Astrocyte of the cerebellum (primary cell): ENCODE measurements at regions not wholly inside any gene's neighbourhood (a gene's known extent, or its start where the extent isn't known, plus 50 kb on each side); places are given as distances from the start of the nearest gene placed in this dataset.

ENCODE experiments used
- DNase-seq: peaks from one replicate; pipeline ENCODE4 v3.0.0-alpha.2; 2011; ENCODE audit warnings: low read depth
- H3K4me3 ChIP-seq: 2 replicates; pipeline ENCODE4 v1.5.1; 2011; ENCODE audit warnings: mild to moderate bottlenecking, low read depth, low read length, moderate library complexity
- CTCF ChIP-seq: IDR thresholded peaks from 2 replicates; pipeline ENCODE4 v1.5.1; 2012; ENCODE audit warnings: low read length, low read depth, moderate library complexity, mild to moderate bottlenecking; ENCODE audit errors: missing control alignments
- in situ Hi-C: cut with HindIII; loops from 2 replicates; pipeline ENCODE4 v1.10.0; 2017; ENCODE audit warnings: low sequenced_read_pairs

- in situ Hi-C loops, result no loop called here
- TF ChIP-seq CTCF, result no peak
- no peak overlapping the region for H3K4me3 ChIP-seq
- DNase-seq, result no peak
These were observed 764.3 kb downstream of the MTRR start for GRCh38 chr5:8633259-8633658.

GRCh38 chr5:8633696-8634095 is 764.7 kb downstream of the MTRR start:
- in situ Hi-C loops, result no loop called here
- peak; percentile 79 for DNase-seq
- no peak overlapping the region for H3K4me3 ChIP-seq
- TF ChIP-seq CTCF, result no peak

- in situ Hi-C loops, result no loop called here
- DNase-seq, result peak; percentile 19
- no peak for TF ChIP-seq CTCF
- no peak overlapping the region for H3K4me3 ChIP-seq
These were observed 765.3 kb downstream of the MTRR start for GRCh38 chr5:8634219-8634618.

DNA sequence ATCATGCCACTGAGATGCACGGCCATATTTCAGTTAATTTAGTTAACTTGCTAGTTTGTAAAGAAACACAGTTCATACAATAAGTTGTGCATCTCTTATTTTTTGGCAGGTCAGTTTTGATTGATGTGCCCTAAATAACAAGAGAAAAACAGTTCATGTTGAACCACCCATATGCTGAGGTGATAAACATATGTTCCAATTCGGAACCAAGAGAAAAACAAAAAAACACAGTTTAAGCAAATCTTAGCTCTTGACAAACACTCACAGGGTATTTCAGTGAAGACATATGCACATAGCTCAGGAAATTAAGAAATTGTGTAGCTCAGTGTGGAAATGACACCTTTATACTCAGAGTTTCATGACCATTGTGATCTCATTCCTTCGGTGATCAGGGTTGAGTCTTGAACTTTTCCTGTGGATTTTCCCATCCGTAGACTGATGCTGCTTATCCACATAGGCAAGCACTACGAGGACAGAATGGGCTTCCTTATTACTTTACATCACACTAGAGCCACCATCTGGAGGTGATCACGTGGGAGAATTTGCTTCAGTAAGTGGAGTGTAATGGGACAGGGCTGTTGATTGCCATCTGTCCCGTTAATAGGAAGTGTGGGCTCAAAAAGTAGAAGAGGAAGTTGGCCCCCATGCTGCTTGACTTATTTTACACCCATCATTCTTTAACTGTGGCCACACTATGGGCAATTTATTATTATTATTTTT is 773.0 kb downstream of the MTRR start:
- no peak for TF ChIP-seq CTCF
- DNase-seq, result no peak
- in situ Hi-C loops, result no loop called here
- H3K4me3 ChIP-seq, result no peak overlapping the region

GRCh38 chr5:8644377-8644776 is 775.4 kb downstream of the MTRR start:
- H3K4me3 ChIP-seq, result no peak overlapping the region
- in situ Hi-C loops, result no loop called here
- DNase-seq, result no peak
- no peak for TF ChIP-seq CTCF

GRCh38 chr5:8647111-8647510 is 778.2 kb downstream of the MTRR start:
- H3K4me3 ChIP-seq, result no peak overlapping the region
- in situ Hi-C loops, result no loop called here
- TF ChIP-seq CTCF, result no peak
- DNase-seq, result no peak
